GM12878 (cell line): ENCODE measurements at regions not wholly inside any gene's neighbourhood (a gene's known extent, or its start where the extent isn't known, plus 50 kb on each side); places are given as distances from the start of the nearest gene placed in this dataset.

ENCODE experiments used
- ATAC-seq: fragments of 200-7000 bp; cut with Tn5 transposase; 3 replicates; pipeline ENCODE4 v1.9.1; 2020; ENCODE audit warnings: mild to moderate bottlenecking, moderate library complexity
- BruUV-seq: library from RNA; stranded (reverse); fragments of 400-500 nt; replicated peaks from 2 replicates; lab custom pipeline; 2021; lab: Mats Ljungman, UMichigan
- CTCF ChIA-PET: fragments of 300-600 bp; sonication (Branson Sonifier 250); formaldehyde crosslinking; extraction: SDS; loops from one replicate; lab custom pipeline; 2021; ENCODE audit warnings: inconsistent platforms; lab: Yijun Ruan, JAX
- POLR2A ChIA-PET: fragments of 350-600 bp; formaldehyde crosslinking; extraction: SDS; loops from one replicate; lab custom pipeline; 2021; ENCODE audit warnings: inconsistent platforms; lab: Charles Lee
- RAD21 ChIA-PET: fragments of 300-600 bp; sonication (Branson Sonifier 250); formaldehyde crosslinking; loops from one replicate; lab custom pipeline; 2023; ENCODE audit warnings: antibody characterized with exemption; ENCODE audit not compliant: unreplicated experiment; lab: Charles Lee
- SMC1A ChIA-PET: fragments of 300-600 bp; sonication (Branson Sonifier 250); formaldehyde crosslinking; loops from one replicate; lab custom pipeline; 2023; ENCODE audit not compliant: unreplicated experiment, uncharacterized antibody; lab: Charles Lee
- DNase-seq: peaks from one replicate; pipeline ENCODE4 v3.0.0-alpha.2; 2011; ENCODE audit warnings: low read depth, low spot score
- FAIRE-seq: peaks from 3 replicates; lab custom pipeline; 2011; peaks lifted over from hg19 to GRCh38; lab: Jason Lieb, UNC
- H2AFZ ChIP-seq: 2 replicates; pipeline ENCODE4 v1.6.0; 2011; ENCODE audit warnings: low read depth, low read length, control low read depth; ENCODE audit not compliant: control insufficient read depth
- H3K27ac ChIP-seq: 2 replicates; pipeline ENCODE4 v1.5.1; 2011; ENCODE audit warnings: control low read depth; ENCODE audit not compliant: control insufficient read depth, insufficient read depth
- H3K27me3 ChIP-seq, 2 experiments: replicated peaks in 1 of 2; 2 replicates each; pipeline versions ENCODE4 v1.6.0 to v1.6.1; 2011; ENCODE audit warnings: low read length in 1 of 2; ENCODE audit not compliant: control insufficient read depth in 2 of 2, insufficient read depth in 2 of 2
- H3K36me3 ChIP-seq, 2 experiments: 2 replicates each; pipeline ENCODE4 v1.5.1; 2011; ENCODE audit warnings: low read length in 1 of 2; ENCODE audit not compliant: control insufficient read depth in 2 of 2, insufficient read depth in 2 of 2
- H3K4me1 ChIP-seq: 2 replicates; pipeline ENCODE4 v1.6.1; 2011; ENCODE audit warnings: mild to moderate bottlenecking, low read length, moderate library complexity, mixed read lengths; ENCODE audit not compliant: control insufficient read depth, insufficient read depth
- H3K4me2 ChIP-seq: 2 replicates; pipeline ENCODE4 v1.6.0; 2011; ENCODE audit warnings: control low read depth; ENCODE audit not compliant: control insufficient read depth, insufficient read depth
- H3K4me3 ChIP-seq: fragments of 200-600 bp; sonication (generic); 2 replicates; pipeline ENCODE4 v1.5.1; 2016
- H3K79me2 ChIP-seq: 2 replicates; pipeline ENCODE4 v1.6.0; 2011; ENCODE audit warnings: low read length; ENCODE audit not compliant: control insufficient read depth, insufficient read depth
- H3K9ac ChIP-seq: 2 replicates; pipeline ENCODE4 v1.8.0; 2011; ENCODE audit warnings: low read length, control low read depth, mixed read lengths; ENCODE audit not compliant: control insufficient read depth, insufficient read depth
- H3K9me3 ChIP-seq: replicated peaks from 3 replicates; pipeline ENCODE4 v1.5.1; 2011; ENCODE audit warnings: mild to moderate bottlenecking, low read length; ENCODE audit not compliant: control insufficient read depth, insufficient read depth
- H4K20me1 ChIP-seq: 2 replicates; pipeline ENCODE4 v1.6.0; 2011; ENCODE audit not compliant: control insufficient read depth, insufficient read depth
- DPF2 ChIP-seq: fragments of 450-650 bp; IDR thresholded peaks from 2 replicates; pipeline ENCODE4 v1.6.1; 2017; ENCODE audit warnings: mild to moderate bottlenecking
- KDM1A ChIP-seq: fragments of 200-600 bp; sonication (generic); IDR thresholded peaks from 2 replicates; pipeline ENCODE4 v1.6.1; 2016; ENCODE audit warnings: borderline replicate concordance
- LARP7 ChIP-seq: fragments of 450-650 bp; IDR thresholded peaks from 2 replicates; pipeline ENCODE4 v1.6.1; 2017; ENCODE audit warnings: mild to moderate bottlenecking
- MLLT1 ChIP-seq: fragments of 450-650 bp; IDR thresholded peaks from 2 replicates; pipeline ENCODE4 v1.6.1; 2016; ENCODE audit warnings: mild to moderate bottlenecking
- MYB ChIP-seq: fragments of 150-350 bp; IDR thresholded peaks from 2 replicates; pipeline ENCODE4 v1.6.1; 2014; ENCODE audit warnings: mild to moderate bottlenecking, low read depth, low read length, borderline replicate concordance
- MYC ChIP-seq: IDR thresholded peaks from 2 replicates; pipeline ENCODE4 v1.6.1; 2011; ENCODE audit warnings: mild to moderate bottlenecking, low read length, moderate library complexity, inconsistent platforms; ENCODE audit not compliant: insufficient read depth, insufficient replicate concordance, insufficient read length, severe bottlenecking
- NFXL1 ChIP-seq: fragments of 450-650 bp; IDR thresholded peaks from 2 replicates; pipeline ENCODE4 v1.6.1; 2017; ENCODE audit warnings: antibody characterized with exemption, mild to moderate bottlenecking, borderline replicate concordance
- NFYA ChIP-seq: IDR thresholded peaks from 2 replicates; pipeline ENCODE4 v1.6.1; 2011; ENCODE audit warnings: low read depth, mild to moderate bottlenecking, low read length, improper control_type of control experiment, borderline replicate concordance
- PAX5 ChIP-seq: IDR thresholded peaks from 2 replicates; pipeline ENCODE4 v1.6.1; 2011; ENCODE audit warnings: low read depth, low read length, borderline replicate concordance
- RELB ChIP-seq: fragments of 450-650 bp; IDR thresholded peaks from 2 replicates; pipeline ENCODE4 v1.6.1; 2017; ENCODE audit warnings: low read depth, mild to moderate bottlenecking, moderate library complexity
- SKIL ChIP-seq: fragments of 450-650 bp; IDR thresholded peaks from 2 replicates; pipeline ENCODE4 v1.6.1; 2017; ENCODE audit warnings: mild to moderate bottlenecking, low read depth, inconsistent platforms; ENCODE audit not compliant: poor library complexity, severe bottlenecking
- SPI1 ChIP-seq: IDR thresholded peaks from 2 replicates; pipeline ENCODE4 v1.6.1; 2011; ENCODE audit warnings: low read depth, mild to moderate bottlenecking, low read length, moderate library complexity, borderline replicate concordance; ENCODE audit not compliant: insufficient read depth
- SREBF2 ChIP-seq: IDR thresholded peaks from 2 replicates; pipeline ENCODE4 v1.6.1; 2012; ENCODE audit warnings: mild to moderate bottlenecking, low read length
- SUZ12 ChIP-seq: fragments of 200-600 bp; sonication (generic); IDR thresholded peaks from one replicate; pipeline ENCODE4 v1.6.1; 2018; ENCODE audit warnings: antibody characterized with exemption, mild to moderate bottlenecking; ENCODE audit not compliant: unreplicated experiment
- TARDBP ChIP-seq: IDR thresholded peaks from 2 replicates; pipeline ENCODE4 v1.6.1; 2016; ENCODE audit warnings: borderline replicate concordance
- YBX1 ChIP-seq: fragments of 450-650 bp; IDR thresholded peaks from 2 replicates; pipeline ENCODE4 v1.6.1; 2016; ENCODE audit warnings: antibody characterized with exemption
- ZBED1 ChIP-seq: IDR thresholded peaks from 2 replicates; pipeline ENCODE4 v1.6.1; 2016; ENCODE audit warnings: borderline replicate concordance
- WGBS: methylation state at CpG from one replicate; pipeline ENCODE4 v1.1.6; 2016; ENCODE audit warnings: low lambda C conversion rate; ENCODE audit not compliant: insufficient replicate concordance, insufficient coverage; ENCODE audit errors: missing lambda C conversion rate; 5-methylcytosine and 5-hydroxymethylcytosine counted together
- in situ Hi-C: fragments of 300-500 bp; cut with MboI; formaldehyde crosslinking; loops from 9 replicates; pipeline ENCODE4 v1.14.3; 2018; ENCODE audit warnings: mixed read lengths
- intact Hi-C: fragments of 100-400 bp; cut with micrococcal nuclease; formaldehyde crosslinking; loops from one replicate; pipeline ENCODE4 v1.14.2; 2022; ENCODE audit not compliant: unreplicated experiment

- Histone ChIP-seq H3K9me3 (no peaks in the 10 kb centered on the region), H2AFZ (no peak overlapping the region), H3K79me2 (no peaks in the 10 kb centered on the region), H3K36me3 (no peaks in the 10 kb centered on the region), H3K4me3 (no peak overlapping the region), H4K20me1 (no peaks in the 10 kb centered on the region), H3K4me2 (no peak overlapping the region), H3K4me1 (no peaks in the 10 kb centered on the region), H3K27ac (no peak overlapping the region), H3K27me3 (no peaks in the 10 kb centered on the region), H3K9ac (no peak overlapping the region)
- SMC1A ChIA-PET: no interaction called here
- TF ChIP-seq ZBED1 (no peak), KDM1A (no peak), SPI1 (no peak), NFYA (no peak), NFXL1 (no peak), MYB (no peak), YBX1 (no peak), RELB (no peak), SREBF2 (no peak), MYC (no peak), MLLT1 (no peak), PAX5 (no peak), DPF2 (no peak), TARDBP (no peak), LARP7 (no peak), SUZ12 (no peak), SKIL (no peak)
- BruUV-seq: no TSS peak
- POLR2A ChIA-PET: no interaction called here
- in situ Hi-C loops (no loop called here), intact Hi-C loops (no loop called here)
- ATAC-seq (no peak), FAIRE-seq (no peak), DNase-seq (no peak)
- CTCF ChIA-PET: interaction anchor here (0.6 to 1.3 kb wide), 2 partner anchors 630 to 1012 kb away, joined by 3 to 4 read pairs; no protein-coding TSS in a partner anchor
- RAD21 ChIA-PET: no interaction called here
- WGBS: 56% methylated on average over 8 of the region's 8 CpGs
Measured at GRCh38 chr14:55843718-55844403, 263.9 kb downstream of the KTN1 start.
